Sigmoid colon (tissue), 6 donors: ENCODE measurements at regions not wholly inside any gene's neighbourhood (a gene's known extent, or its start where the extent isn't known, plus 50 kb on each side); places are given as distances from the start of the nearest gene placed in this dataset.

ENCODE experiments used
- DNase-seq: peaks from one replicate; pipeline ENCODE4 v3.0.0-alpha.2; 2019
- H3K27ac ChIP-seq, 4 donors: fragments of 200-600 bp; sonication (generic); one replicate each; pipeline ENCODE4 v1.5.1; 2016 to 2019; ENCODE audit warnings: mild to moderate bottlenecking in 1 of 4
- H3K27me3 ChIP-seq, 3 donors: fragments of 200-600 bp; sonication (generic); one replicate each; pipeline ENCODE4 v1.5.1; 2019; ENCODE audit warnings: mild to moderate bottlenecking in 1 of 3
- H3K36me3 ChIP-seq, 4 donors: fragments of 200-600 bp; sonication (generic); one replicate each; pipeline ENCODE4 v1.5.1; 2016 to 2019
- H3K4me1 ChIP-seq, 4 donors: fragments of 200-600 bp; sonication (generic); one replicate each; pipeline ENCODE4 v1.5.1; 2017 to 2019
- H3K4me3 ChIP-seq, 4 donors: fragments of 200-600 bp; sonication (generic); one replicate each; pipeline ENCODE4 v1.5.1; 2017 to 2019; ENCODE audit warnings: mild to moderate bottlenecking in 2 of 4, moderate library complexity in 1 of 4
- H3K9me3 ChIP-seq, 4 donors: fragments of 200-600 bp in 3 of 4; sonication (generic) in 3 of 4; one replicate each; pipeline versions ENCODE4 v1.5.1 to v1.6.1; 2013 to 2019
- CTCF ChIP-seq, 4 experiments: fragments of 450-650 bp in 3 of 4; fragments of 200-600 bp in 1 of 4; IDR thresholded peaks; one replicate each; pipeline ENCODE4 v1.5.1; 2016 to 2019; ENCODE audit warnings: antibody characterized with exemption in 4 of 4, mild to moderate bottlenecking in 3 of 4, moderate library complexity in 2 of 4
- EP300 ChIP-seq, 4 donors: sonication (generic); formaldehyde crosslinking; IDR thresholded peaks; one replicate each; pipeline ENCODE4 v1.6.1; 2017; ENCODE audit warnings: antibody characterized with exemption in 4 of 4
- POLR2A ChIP-seq, 2 donors: fragments of 450-650 bp; IDR thresholded peaks; one replicate each; pipeline ENCODE4 v1.6.1; 2016; ENCODE audit warnings: antibody characterized with exemption in 2 of 2, mild to moderate bottlenecking in 2 of 2, moderate library complexity in 2 of 2
- POLR2AphosphoS5 ChIP-seq, 4 donors: sonication (generic); formaldehyde crosslinking; IDR thresholded peaks; one replicate each; pipeline ENCODE4 v1.6.1; 2017; ENCODE audit warnings: antibody characterized with exemption in 4 of 4
- WGBS, 2 donors: extraction: QIAGEN DNeasy Blood & Tissue Kit; methylation state at CpG; one replicate each; pipeline ENCODE4 v1.1.7; 2013; 5-methylcytosine and 5-hydroxymethylcytosine counted together
- intact Hi-C: fragments of 100-400 bp; cut with DNase I; formaldehyde crosslinking; loops from one replicate; pipeline ENCODE4 v1.15.1; 2023
- donor health status: healthy with polysubstance abuse.
- donor health status: healthy.

DNA sequence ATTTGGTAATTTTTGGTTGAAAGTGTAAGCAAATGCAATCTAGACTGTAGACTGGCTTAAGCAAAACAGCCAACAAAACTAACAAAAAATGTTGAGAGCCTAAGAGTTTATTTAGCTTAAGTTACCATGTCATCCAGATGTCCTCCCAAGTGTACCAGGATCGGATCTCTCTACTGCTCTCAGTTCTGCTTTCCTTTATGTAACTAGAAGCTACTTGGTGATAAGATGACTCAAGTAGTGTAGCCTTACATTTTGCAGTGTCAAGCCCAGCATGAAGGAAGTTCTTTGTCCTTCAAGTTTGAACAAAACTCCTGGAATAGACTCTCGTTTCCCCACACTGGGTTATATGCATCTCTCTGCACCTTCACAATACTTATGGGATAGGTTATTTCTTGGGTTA, 1500.0 kb downstream of the STIM2 start:
- DNase-seq = no peak
- WGBS, 2 donors = 58 to 69% methylated on average over 2 of the region's 2 CpGs
- TF ChIP-seq POLR2A (IDR thresholded peaks at IDR 0.05) = no peak

DNA sequence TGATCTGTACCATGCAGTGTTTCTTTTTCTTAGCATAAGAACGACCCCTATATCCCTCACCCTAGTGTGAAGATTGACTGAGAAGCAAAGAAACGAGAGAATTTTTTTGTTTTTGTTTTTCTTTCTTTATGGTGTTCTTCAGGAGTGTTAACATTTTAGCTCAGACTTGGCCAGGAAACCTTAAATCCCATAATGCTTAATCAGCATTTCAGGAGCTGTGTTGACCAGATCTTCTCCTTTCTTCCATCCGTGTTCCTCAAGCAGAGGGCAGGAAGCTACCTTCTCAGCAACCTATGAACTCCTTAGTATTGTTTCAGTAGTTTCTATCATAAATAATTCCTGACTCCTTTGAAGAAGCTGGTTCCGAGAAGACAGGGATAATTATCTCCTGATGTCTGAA, 1501.5 kb downstream of the STIM2 start:
- DNase-seq = no peak
- H3K4me1 ChIP-seq = no peaks in the 10 kb centered on the region
- intact Hi-C loops = no loop called here
- no peak for TF ChIP-seq EP300 (IDR thresholded peaks at IDR 0.05)
- no peak for TF ChIP-seq CTCF (IDR thresholded peaks at IDR 0.05)
- no peak for TF ChIP-seq POLR2AphosphoS5 (IDR thresholded peaks at IDR 0.05)
- no peak for TF ChIP-seq POLR2A (IDR thresholded peaks at IDR 0.05)
- WGBS, 2 donors = 53 to 67% methylated on average over 4 of the region's 4 CpGs
- no peaks in the 10 kb centered on the region for H3K9me3 ChIP-seq
- H3K27ac ChIP-seq = no peak overlapping the region
- no peaks in the 10 kb centered on the region for H3K27me3 ChIP-seq
- no peak overlapping the region for H3K4me3 ChIP-seq
- no peaks in the 10 kb centered on the region for H3K36me3 ChIP-seq

More for the DNA sequence above, 1500.0 kb downstream of the STIM2 start:
- no peak overlapping the region for H3K4me3 ChIP-seq
- no peaks in the 10 kb centered on the region for H3K9me3 ChIP-seq
- H3K27ac ChIP-seq = no peak overlapping the region
- intact Hi-C loops = no loop called here
- no peaks in the 10 kb centered on the region for H3K4me1 ChIP-seq
- H3K27me3 ChIP-seq = no peaks in the 10 kb centered on the region
- no peaks in the 10 kb centered on the region for H3K36me3 ChIP-seq

DNA sequence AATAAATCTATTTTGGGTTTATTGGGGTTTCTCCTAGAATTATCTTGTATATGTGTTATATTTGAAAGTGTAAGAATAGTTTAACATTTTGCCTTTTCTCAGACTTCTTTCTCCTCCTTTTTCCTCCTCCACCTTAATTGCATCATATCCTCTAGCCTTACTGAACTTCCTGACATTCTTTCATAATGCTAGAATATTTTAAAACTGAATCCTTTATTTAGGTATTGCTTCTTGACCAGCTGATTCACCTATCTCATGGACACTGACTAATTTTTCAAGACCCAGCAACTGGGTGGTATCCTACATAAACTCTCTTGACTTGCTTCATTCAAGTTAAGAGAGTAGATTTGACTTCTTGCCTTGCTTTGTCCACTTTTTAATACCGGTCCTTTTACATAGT, 1508.9 kb downstream of the STIM2 start:
- Histone ChIP-seq H3K4me3 (no peak overlapping the region), H3K36me3 (no peaks in the 10 kb centered on the region), H3K9me3 (no peaks in the 10 kb centered on the region), H3K4me1 (no peaks in the 10 kb centered on the region), H3K27ac (no peak overlapping the region), H3K27me3 (no peaks in the 10 kb centered on the region)
- WGBS, 2 donors = 85 to 86% methylated on average over 1 of the region's 1 CpG
- TF ChIP-seq CTCF (IDR thresholded peaks at IDR 0.05) (no peak), POLR2A (IDR thresholded peaks at IDR 0.05) (no peak), EP300 (IDR thresholded peaks at IDR 0.05) (no peak), POLR2AphosphoS5 (IDR thresholded peaks at IDR 0.05) (no peak)
- intact Hi-C loops = no loop called here
- no peak for DNase-seq

GRCh38 chr4:28373191-28373590, 1512.5 kb downstream of the STIM2 start:
- no peaks in the 10 kb centered on the region for H3K4me1 ChIP-seq
- no peaks in the 10 kb centered on the region for H3K36me3 ChIP-seq
- no peak overlapping the region for H3K4me3 ChIP-seq
- intact Hi-C loops = no loop called here
- H3K27me3 ChIP-seq = no peaks in the 10 kb centered on the region
- DNase-seq = no peak
- no peaks in the 10 kb centered on the region for H3K9me3 ChIP-seq
- no peak for TF ChIP-seq CTCF (IDR thresholded peaks at IDR 0.05)
- H3K27ac ChIP-seq = no peak overlapping the region

DNA sequence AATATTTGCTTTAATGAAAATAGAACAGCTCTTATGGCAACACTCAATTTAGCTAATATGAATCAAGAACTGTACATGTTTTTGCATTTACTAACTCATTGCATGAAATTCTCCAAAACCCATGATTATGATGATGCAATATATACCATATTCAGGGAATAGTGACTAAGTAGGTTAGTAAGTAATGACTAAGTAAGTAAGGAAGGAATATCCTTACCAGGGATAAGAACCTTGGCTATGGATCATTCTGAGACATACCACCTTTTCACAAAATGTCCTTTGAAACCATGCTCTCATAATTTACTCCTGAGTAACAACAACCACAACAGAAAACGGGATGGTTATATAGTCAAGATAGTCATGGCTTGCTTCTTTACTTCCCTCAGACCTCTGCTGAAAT, 1513.0 kb downstream of the STIM2 start:
- Histone ChIP-seq H3K36me3 (no peaks in the 10 kb centered on the region), H3K4me1 (no peaks in the 10 kb centered on the region), H3K4me3 (no peak overlapping the region), H3K9me3 (no peaks in the 10 kb centered on the region), H3K27ac (no peak overlapping the region), H3K27me3 (no peaks in the 10 kb centered on the region)
- no peak for DNase-seq
- intact Hi-C loops = no loop called here
- TF ChIP-seq EP300 (IDR thresholded peaks at IDR 0.05) (no peak), CTCF (IDR thresholded peaks at IDR 0.05) (no peak), POLR2AphosphoS5 (IDR thresholded peaks at IDR 0.05) (no peak), POLR2A (IDR thresholded peaks at IDR 0.05) (no peak)
- 84 to 88% methylated on average over 1 of the region's 1 CpG for WGBS, 2 donors
